ENCODE measurements at regions not wholly inside any gene's neighbourhood (a gene's known extent, or its start where the extent isn't known, plus 50 kb on each side); places are given as distances from the start of the nearest gene placed in this dataset.

DNA sequence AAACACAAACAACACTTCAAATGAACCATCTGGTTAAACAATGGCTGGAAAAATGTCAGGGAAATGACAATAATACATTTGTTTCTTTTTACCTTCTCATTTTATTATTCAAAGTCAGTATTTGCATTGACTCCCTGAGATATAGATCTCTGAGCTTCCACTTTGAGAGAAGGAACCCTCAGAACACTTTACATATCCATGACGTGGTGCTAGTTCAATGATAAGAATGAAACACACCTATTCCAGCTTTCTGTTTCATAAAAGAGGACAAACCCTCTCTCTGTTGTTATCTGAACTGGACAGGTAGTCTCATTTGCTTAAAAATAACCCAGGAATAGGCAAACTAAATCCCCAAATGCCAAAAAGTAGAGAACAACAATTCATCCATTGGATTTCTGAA is 65.3 kb upstream of the CCSER1 start:
- Histone ChIP-seq H3K36me3 (no peaks in the 10 kb centered on the region), H3K27me3 (no peaks in the 10 kb centered on the region), H3K9me3 (no peaks in the 10 kb centered on the region), H3K4me3 (ENCODE audit: low read depth, low read length) (no peak overlapping the region), H3K4me1 (no peaks in the 10 kb centered on the region)
- no peak for DNase-seq
- TF ChIP-seq, protein P1, sequence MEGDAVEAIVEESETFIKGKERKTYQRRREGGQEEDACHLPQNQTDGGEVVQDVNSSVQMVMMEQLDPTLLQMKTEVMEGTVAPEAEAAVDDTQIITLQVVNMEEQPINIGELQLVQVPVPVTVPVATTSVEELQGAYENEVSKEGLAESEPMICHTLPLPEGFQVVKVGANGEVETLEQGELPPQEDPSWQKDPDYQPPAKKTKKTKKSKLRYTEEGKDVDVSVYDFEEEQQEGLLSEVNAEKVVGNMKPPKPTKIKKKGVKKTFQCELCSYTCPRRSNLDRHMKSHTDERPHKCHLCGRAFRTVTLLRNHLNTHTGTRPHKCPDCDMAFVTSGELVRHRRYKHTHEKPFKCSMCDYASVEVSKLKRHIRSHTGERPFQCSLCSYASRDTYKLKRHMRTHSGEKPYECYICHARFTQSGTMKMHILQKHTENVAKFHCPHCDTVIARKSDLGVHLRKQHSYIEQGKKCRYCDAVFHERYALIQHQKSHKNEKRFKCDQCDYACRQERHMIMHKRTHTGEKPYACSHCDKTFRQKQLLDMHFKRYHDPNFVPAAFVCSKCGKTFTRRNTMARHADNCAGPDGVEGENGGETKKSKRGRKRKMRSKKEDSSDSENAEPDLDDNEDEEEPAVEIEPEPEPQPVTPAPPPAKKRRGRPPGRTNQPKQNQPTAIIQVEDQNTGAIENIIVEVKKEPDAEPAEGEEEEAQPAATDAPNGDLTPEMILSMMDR (IDR thresholded peaks at IDR 0.05; ENCODE audit: low read depth, low read length) = no peak

DNA sequence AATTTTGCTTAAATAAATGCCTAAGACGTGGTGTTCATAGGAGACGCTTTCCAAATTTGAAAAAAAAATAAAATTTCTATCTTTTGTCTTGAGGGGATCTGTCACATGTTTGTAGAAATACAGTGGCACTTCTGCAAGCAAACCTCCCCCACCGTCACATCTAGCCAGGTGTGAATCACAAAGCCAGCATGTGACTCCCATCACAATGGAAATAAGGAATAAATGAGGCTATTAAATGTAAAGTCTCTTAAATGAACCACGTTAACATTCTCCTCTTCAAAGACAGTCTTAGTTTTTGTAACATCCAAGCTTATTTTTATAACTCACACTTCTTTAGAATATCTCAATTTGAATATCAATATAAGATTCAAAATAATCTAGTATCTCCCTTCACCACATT is 63.0 kb upstream of the CCSER1 start:
- H3K4me1 ChIP-seq = no peaks in the 10 kb centered on the region
- no peaks in the 10 kb centered on the region for H3K36me3 ChIP-seq

DNA sequence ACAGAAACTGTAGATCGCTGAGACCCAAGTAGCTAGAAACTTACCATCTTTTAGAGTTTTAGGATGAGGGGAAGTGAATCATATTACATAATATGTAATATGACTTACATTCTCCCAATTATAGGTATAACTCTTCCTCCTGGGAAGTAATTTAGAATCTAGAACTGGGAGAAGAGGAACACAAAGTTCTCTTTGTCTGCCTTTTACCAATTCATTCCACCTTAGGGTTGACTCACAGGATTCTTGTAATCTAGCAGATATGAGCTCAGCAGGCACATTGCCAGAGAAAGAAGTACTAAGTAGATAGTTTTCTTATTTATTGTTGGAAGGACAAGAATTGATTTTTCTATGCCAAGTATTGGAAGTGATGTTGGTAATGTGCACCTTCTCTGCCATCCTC is 58.0 kb upstream of the CCSER1 start:
- no peaks in the 10 kb centered on the region for H3K9me3 ChIP-seq
- H3K36me3 ChIP-seq = no peaks in the 10 kb centered on the region
- H3K27me3 ChIP-seq = no peaks in the 10 kb centered on the region
- H3K4me1 ChIP-seq = peaks cover 3% of the 10 kb centered on the region
- no peak overlapping the region for H3K4me3 ChIP-seq (ENCODE audit: low read depth, low read length)
- TF ChIP-seq, protein P1 (IDR thresholded peaks at IDR 0.05; ENCODE audit: low read depth, low read length) = no peak
- no peak for DNase-seq

More for the DNA sequence above, 63.0 kb upstream of the CCSER1 start:
- no peak for DNase-seq
- TF ChIP-seq, protein P1 (IDR thresholded peaks at IDR 0.05; ENCODE audit: low read depth, low read length) = no peak
- Histone ChIP-seq H3K4me3 (ENCODE audit: low read depth, low read length) (no peak overlapping the region), H3K9me3 (no peaks in the 10 kb centered on the region), H3K27me3 (no peaks in the 10 kb centered on the region)

DNA sequence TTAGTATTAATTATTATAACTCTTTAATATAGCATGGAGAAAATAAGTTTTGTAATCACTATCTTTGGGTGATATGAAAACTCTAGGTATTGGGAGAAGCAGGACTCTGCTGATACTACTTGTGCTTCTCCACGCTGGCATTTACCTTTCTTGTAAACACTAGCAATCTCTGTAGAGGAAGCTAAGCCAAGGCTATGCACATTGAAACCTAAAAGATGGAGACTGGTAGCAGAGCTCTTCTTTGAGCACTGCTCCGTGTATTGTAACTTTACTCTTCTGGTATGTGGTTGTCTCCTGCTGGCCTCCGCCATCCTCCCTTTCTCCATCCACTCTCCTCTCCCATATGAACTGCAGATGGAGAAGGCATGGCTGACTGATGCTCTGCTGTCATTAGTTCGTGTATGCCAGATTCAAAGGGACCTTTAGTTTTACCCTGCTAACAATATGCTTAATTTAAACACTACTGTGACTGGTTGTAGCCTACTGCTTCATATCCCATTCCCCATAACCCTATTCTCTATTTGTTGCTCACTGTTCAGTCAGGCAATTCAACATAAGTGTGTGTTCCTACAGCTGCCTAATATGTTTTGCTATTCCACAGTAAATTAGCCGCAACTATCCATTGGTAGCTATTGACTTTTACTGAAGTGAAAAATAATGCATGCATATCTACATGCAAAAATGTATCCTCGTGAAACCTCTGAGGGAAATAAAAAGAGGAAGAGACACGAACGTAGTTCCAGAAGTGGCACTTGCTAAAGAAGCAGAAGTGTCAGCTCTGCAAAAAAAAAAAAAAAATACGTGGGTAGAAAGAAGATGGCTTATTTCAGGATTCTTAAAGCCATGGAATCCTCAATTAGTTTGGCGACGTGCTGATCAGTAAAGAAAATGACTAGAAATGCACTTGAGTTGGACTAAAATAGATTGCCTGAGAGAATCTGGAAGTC is 55.6 kb upstream of the CCSER1 start:
- Histone ChIP-seq H3K4me3 (ENCODE audit: low read depth, low read length) (no peak overlapping the region), H3K27me3 (no peaks in the 10 kb centered on the region), H3K9me3 (no peaks in the 10 kb centered on the region), H3K36me3 (no peaks in the 10 kb centered on the region), H3K4me1 (peaks cover 3% of the 10 kb centered on the region)
- TF ChIP-seq, protein P1 (IDR thresholded peaks at IDR 0.05; ENCODE audit: low read depth, low read length) = no peak
- no peak for DNase-seq

DNA sequence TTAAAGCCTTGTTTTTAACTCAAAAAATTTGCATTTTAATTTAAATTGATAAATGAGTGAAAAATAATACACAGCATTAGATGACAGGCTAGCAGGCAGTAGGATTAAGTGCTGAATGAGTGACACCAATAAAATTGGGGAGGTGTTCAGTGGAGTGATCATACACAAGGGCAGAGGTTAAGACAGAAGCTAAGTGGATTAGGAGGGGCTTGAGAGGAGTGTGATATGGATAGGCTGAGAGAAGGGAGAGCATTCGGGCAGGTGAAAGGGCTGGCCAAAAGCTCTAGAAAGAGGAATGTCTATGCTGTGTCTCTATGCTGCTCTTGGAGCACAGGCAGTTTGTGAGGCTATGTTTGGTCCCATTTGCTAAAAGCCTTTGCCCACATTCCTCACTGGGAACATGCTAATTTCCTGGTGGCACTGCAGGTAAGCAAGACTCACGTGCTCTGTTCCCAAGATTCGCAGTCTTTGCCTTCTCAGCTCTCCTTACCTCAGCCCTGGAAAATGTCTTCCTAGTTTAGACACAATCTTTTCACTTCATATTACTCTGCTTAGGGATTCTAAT is 52.8 kb upstream of the CCSER1 start:
- no peaks in the 10 kb centered on the region for H3K9me3 ChIP-seq
- H3K27me3 ChIP-seq = no peaks in the 10 kb centered on the region
- TF ChIP-seq, protein P1 (IDR thresholded peaks at IDR 0.05; ENCODE audit: low read depth, low read length) = no peak
- no peaks in the 10 kb centered on the region for H3K36me3 ChIP-seq
- H3K4me1 ChIP-seq = peaks cover 18% of the 10 kb centered on the region
- DNase-seq = no peak
- H3K4me3 ChIP-seq (ENCODE audit: low read depth, low read length) = no peak overlapping the region

All from BE2C (cell line).